ENCODE measurements at regions not wholly inside any gene's neighbourhood (a gene's known extent, or its start where the extent isn't known, plus 50 kb on each side); places are given as distances from the start of the nearest gene placed in this dataset.
"Not testable (repeated sequence)": the region's sequence is repeated elsewhere in the genome, so short reads cannot be mapped to it uniquely, and the experiment has no call there.

DNA sequence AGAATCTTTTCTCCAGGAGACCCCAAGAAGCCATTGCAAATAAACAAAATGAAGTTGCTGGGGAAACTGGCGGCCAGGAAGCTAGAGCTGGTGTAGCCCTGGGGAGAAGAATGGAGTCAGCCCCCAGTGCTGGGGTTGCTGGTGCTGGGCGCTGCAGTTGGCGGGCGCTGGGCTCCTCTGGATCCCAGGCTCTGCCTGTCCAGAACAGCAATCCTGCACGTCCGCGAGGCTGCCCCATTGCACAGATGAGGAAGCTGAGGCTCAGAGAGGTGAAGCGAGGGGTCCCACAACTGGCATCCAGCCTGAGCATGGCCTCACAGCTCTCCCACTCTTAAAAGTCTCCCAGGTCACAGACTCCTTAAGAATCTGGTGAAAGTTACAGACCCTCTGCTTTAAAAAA lies 161.1 kb downstream of the OR4M2 start:
- DNase-seq (ENCODE audit: low read depth): no peak

- not testable (repeated sequence) for DNase-seq (ENCODE audit: low read depth)
These were observed 162.0 kb downstream of the OR4M2 start for GRCh38 chr15:22242311-22242710.

- no peak for DNase-seq (ENCODE audit: low read depth)
These were observed 163.3 kb downstream of the OR4M2 start for GRCh38 chr15:22243440-22244130.

- not testable (repeated sequence) for DNase-seq (ENCODE audit: low read depth)
These were observed 169.2 kb downstream of the OR4M2 start for GRCh38 chr15:22249511-22249910.

DNA sequence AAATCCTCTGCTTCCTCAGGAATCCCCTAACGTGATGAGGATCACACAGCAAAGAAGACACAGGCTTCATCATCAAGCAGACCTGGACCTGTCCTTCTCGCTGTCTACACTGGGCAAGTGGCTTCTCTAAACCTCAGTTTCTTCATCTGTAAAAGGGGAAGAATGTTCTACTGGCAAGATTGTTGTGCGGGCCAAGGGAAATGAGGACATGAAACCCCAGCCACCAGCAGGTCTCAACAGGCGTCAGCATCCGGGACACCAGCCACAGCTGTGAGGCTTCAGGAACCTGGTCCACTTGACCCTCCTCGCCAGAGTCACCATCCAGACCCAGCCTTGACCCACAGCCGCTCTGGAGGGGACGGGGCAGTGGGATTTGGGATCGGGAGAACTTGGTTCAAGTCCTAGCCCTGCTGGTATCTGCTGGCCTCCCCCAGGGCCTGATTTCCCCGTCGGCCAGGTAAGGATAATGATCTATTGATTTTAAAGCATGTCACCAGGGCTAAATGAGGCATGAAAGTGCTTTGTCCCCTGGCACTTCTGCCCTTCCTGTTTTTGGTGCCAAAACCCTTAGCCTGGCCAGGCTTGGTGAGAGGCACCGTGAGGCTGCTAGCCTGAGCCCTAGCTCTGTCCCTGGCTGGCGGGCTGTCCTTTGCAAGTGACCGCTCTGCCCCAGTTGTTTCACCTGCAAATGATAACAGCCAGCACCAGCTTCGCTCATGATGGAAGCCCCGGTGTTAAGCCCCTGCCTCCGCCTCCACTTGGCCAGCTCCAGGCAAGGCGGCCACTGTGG lies 170.4 kb downstream of the OR4M2 start:
- not testable (repeated sequence) for DNase-seq (ENCODE audit: low read depth)

DNA sequence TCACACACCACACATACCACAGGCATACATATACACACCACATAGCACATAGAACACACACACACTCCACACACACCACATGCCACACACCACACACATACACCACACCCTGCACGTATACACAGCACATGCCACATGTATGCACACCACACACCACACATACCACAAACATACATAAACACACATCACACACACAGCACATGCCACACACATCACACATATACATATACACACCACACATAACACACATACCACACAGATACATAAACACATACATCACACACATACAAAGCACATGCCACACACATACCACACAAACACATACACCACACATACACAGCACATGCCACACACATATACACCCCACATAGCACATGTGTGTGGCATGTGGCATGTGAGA lies 171.1 kb downstream of the OR4M2 start:
- DNase-seq (ENCODE audit: low read depth): no peak

GRCh38 chr15:22252047-22252446 lies 171.7 kb downstream of the OR4M2 start:
- DNase-seq (ENCODE audit: low read depth): not testable (repeated sequence)

- not testable (repeated sequence) for DNase-seq (ENCODE audit: low read depth)
These were observed 172.2 kb downstream of the OR4M2 start for GRCh38 chr15:22252521-22252920.

GRCh38 chr15:22253002-22253675 lies 172.8 kb downstream of the OR4M2 start:
- DNase-seq (ENCODE audit: low read depth): not testable (repeated sequence)

DNA sequence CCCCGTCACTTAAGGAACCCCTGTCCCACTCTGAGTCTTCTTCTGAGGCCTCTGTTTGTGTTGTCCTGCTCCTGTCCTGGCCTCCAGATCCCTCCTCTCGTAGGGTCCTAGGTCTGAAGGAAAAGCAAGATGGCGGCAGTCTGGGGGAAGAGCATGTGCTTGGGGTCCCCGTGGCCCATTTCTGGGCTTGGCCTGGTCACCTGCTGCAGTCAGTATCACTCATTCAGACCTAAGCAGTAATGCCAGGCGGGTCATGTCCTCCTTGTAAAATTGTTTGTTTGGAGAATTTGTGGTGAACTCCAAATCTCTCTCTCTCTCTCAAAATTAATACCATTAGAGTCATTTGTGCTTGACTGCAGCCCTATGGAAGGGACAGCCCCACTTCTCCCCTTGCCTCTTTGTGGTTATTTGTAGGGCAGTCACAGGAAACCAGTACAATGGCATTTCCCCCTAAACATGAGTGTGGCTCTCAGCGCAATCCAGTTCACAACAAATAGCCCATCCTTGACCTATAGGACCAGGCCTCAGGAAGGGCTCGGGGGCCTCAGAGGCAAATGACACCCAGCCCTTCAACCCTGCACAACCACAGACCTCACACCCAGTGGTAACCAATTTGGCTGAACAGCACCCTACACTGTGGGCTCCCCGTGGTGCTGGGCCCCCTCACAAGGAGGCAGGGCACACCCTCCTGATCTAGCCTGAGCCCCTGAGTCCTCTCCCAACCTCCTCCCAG lies 173.5 kb downstream of the OR4M2 start:
- DNase-seq (ENCODE audit: low read depth): no peak

- DNase-seq (ENCODE audit: low read depth): not testable (repeated sequence)
These were observed 174.2 kb downstream of the OR4M2 start for GRCh38 chr15:22254409-22255045.

DNA sequence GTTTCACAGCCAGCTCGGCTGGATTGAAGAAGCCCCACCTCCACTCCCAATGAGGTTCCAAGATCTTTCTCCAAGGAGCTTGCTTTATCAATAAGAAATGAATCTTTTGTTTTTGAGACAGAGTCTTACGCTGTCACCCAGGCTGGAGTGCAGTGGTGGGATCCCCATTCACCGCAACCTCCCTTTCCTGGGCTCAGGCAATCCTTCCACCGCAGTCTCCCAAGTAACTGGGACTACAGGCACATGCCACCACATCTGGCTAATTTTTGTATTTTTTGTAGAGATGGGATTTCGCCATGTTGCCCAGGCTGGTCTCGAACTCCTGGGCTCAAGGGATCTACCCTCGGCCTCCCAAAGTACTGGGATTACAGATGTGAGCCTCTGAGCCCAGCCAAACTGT lies 175.3 kb downstream of the OR4M2 start:
- DNase-seq (ENCODE audit: low read depth): not testable (repeated sequence)

GRCh38 chr15:22256389-22257046 lies 176.2 kb downstream of the OR4M2 start:
- DNase-seq (ENCODE audit: low read depth): not testable (repeated sequence)

DNA sequence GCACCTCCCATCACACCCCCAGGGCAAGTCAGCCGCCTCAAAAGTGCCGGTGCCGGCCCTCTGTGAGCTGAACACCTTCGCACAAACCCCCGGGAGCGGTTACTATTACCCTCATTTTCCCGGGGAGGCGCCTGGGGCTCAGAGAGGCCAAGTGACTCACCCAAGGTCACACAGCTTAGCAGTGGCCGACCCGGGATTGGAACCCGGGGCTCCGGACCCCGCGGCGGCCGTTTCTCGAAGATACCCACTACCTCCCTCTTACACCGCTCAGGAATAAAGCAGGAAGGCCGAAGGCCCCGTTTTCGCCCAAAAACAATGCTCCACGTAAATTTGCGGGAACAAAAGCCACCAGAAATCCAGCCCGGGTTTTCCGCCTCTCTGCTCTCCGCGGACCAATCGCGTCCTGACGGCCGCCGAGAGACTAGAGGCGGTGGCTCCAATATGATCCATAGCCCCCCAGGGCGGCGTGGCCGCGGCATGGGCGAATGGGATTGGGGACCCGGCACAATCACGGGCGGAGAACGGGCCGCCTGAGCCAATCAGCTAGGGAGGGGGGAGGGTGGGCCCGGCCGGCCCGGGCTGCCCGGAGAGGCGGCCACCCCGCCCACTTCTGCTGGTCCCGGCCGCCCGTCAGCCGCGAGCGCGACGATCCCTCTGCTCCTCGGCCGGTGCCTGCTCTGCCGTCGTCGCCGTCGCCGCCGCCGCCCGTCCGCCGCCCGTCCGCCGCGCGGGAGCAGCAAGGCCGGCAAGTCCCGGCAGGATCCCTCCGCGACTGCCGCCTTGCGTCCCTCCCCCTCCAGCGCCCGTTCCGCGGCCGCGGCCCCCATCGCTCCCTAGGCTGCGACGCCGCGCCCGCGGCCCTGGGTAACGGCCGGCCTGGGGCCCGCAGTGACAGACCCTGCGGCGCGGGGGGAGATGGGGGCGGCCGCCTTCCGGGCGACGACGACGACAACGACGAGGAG lies 177.0 kb downstream of the OR4M2 start:
- DNase-seq (ENCODE audit: low read depth): peak; percentile 57

- DNase-seq (ENCODE audit: low read depth): no peak
These were observed 177.7 kb downstream of the OR4M2 start for GRCh38 chr15:22258009-22258397.

GRCh38 chr15:22258398-22259150 lies 178.2 kb downstream of the OR4M2 start:
- DNase-seq (ENCODE audit: low read depth): no peak

GRCh38 chr15:22259151-22259750 lies 178.9 kb downstream of the OR4M2 start:
- DNase-seq (ENCODE audit: low read depth): not testable (repeated sequence)

GRCh38 chr15:22259881-22260421 lies 179.6 kb downstream of the OR4M2 start:
- no peak for DNase-seq (ENCODE audit: low read depth)
